CD4-positive, alpha-beta T cell (primary cell): ENCODE measurements at regions not wholly inside any gene's neighbourhood (a gene's known extent, or its start where the extent isn't known, plus 50 kb on each side); places are given as distances from the start of the nearest gene placed in this dataset.

Experiments
- ATAC-seq: fragments of 200-7000 bp; cut with Tn5 transposase; one replicate; pipeline ENCODE4 v1.10.0; 2022; ENCODE audit warnings: mild to moderate bottlenecking; ENCODE audit not compliant: poor library complexity
- CTCF ChIA-PET: fragments of 350-600 bp; sonication (Branson Sonifier 250); formaldehyde crosslinking; loops from one replicate; lab custom pipeline; 2021; ENCODE audit warnings: antibody characterized with exemption, inconsistent platforms; lab: Charles Lee
- POLR2A ChIA-PET: fragments of 350-600 bp; sonication (Branson Sonifier 250); formaldehyde crosslinking; loops from one replicate; lab custom pipeline; 2021; ENCODE audit warnings: antibody characterized with exemption, inconsistent platforms; lab: Charles Lee
- DNase-seq, 14 experiments: peaks; one replicate each; pipeline ENCODE4 v3.0.0-alpha.2; 2013 to 2020; ENCODE audit warnings: mixed read lengths in 2 of 14
- H3K27ac ChIP-seq, 2 donors: one replicate each; pipeline versions ENCODE4 v1.5.1 to v1.7.0; 2013; ENCODE audit warnings: low read length in 2 of 2, low read depth in 1 of 2, mild to moderate bottlenecking in 1 of 2
- H3K27me3 ChIP-seq, 2 experiments: 1 replicate in 1 of 2; 2 replicates in 1 of 2; pipeline versions ENCODE4 v1.6.1 to v1.7.0; 2013; ENCODE audit warnings: low read length in 2 of 2, control low read depth in 1 of 2, mild to moderate bottlenecking in 1 of 2, moderate library complexity in 1 of 2; ENCODE audit not compliant: insufficient read depth in 2 of 2, control insufficient read depth in 1 of 2
- H3K36me3 ChIP-seq: one replicate; pipeline ENCODE4 v1.6.1; 2013; ENCODE audit warnings: low read length, control low read depth; ENCODE audit not compliant: insufficient read depth
- H3K4me1 ChIP-seq: one replicate; pipeline ENCODE4 v1.6.1; 2013; ENCODE audit warnings: low read length, control low read depth; ENCODE audit not compliant: insufficient read depth
- H3K4me3 ChIP-seq: one replicate; pipeline ENCODE4 v1.5.1; 2013; ENCODE audit warnings: mild to moderate bottlenecking, low read length, moderate library complexity
- H3K9me3 ChIP-seq, 2 experiments: 1 replicate in 1 of 2; 2 replicates in 1 of 2; pipeline versions ENCODE4 v1.6.1 to v1.7.0; 2013; ENCODE audit warnings: low read length in 2 of 2, mild to moderate bottlenecking in 2 of 2, control low read depth in 1 of 2, moderate library complexity in 1 of 2; ENCODE audit not compliant: control insufficient read depth in 1 of 2, insufficient read depth in 1 of 2
- H3K27ac Mint-ChIP-seq: one replicate; pipeline ENCODE4 v1.8.0; 2020; ENCODE audit warnings: mixed read lengths
- H3K27me3 Mint-ChIP-seq: one replicate; pipeline ENCODE4 v1.8.0; 2021; ENCODE audit warnings: mixed read lengths
- H3K36me3 Mint-ChIP-seq: one replicate; pipeline ENCODE4 v1.8.0; 2021; ENCODE audit warnings: low read depth, mixed read lengths
- H3K4me1 Mint-ChIP-seq: one replicate; pipeline ENCODE4 v1.8.0; 2021; ENCODE audit warnings: low read depth, mixed read lengths
- H3K4me3 Mint-ChIP-seq: one replicate; pipeline ENCODE4 v1.8.0; 2020; ENCODE audit warnings: mild to moderate bottlenecking, mixed read lengths
- H3K9me3 Mint-ChIP-seq: one replicate; pipeline ENCODE4 v1.8.0; 2020; ENCODE audit warnings: mixed read lengths
- CTCF ChIP-seq: fragments of 200-600 bp; IDR thresholded peaks from one replicate; pipeline ENCODE4 v1.8.0; 2022; ENCODE audit warnings: antibody characterized with exemption, mild to moderate bottlenecking
- intact Hi-C, 2 experiments: fragments of 100-400 bp; cut with DNase I in 1 of 2; cut with micrococcal nuclease in 1 of 2; formaldehyde crosslinking; loops; one replicate each; pipeline versions ENCODE4 v1.15.1 to v1.9.0; 2023 to 2025; cut with DNase I, micrococcal nuclease

- TF ChIP-seq CTCF, result no peak
- Histone ChIP-seq H3K4me3 (no peak overlapping the region), H3K9me3 (no peaks in the 10 kb centered on the region), H3K27me3 (peaks cover 0 to 8% of the 10 kb centered on the region in 2 experiments), H3K27ac (no peak overlapping the region), H3K4me1 (no peaks in the 10 kb centered on the region), H3K36me3 (no peaks in the 10 kb centered on the region)
- Mint-ChIP-seq H3K36me3 (no peaks in the 10 kb centered on the region), H3K4me3 (no peak overlapping the region), H3K9me3 (no peaks in the 10 kb centered on the region), H3K4me1 (no peaks in the 10 kb centered on the region), H3K27me3 (peaks cover 4% of the 10 kb centered on the region), H3K27ac (no peak overlapping the region)
- ChIA-PET POLR2A (no interaction called here), CTCF (no interaction called here)
- no peak for DNase-seq
- ATAC-seq, result no peak
- intact Hi-C loops, result no loop called here
Observed at GRCh38 chr2:217096474-217097225, 236.8 kb upstream of the TNP1 start.

DNA sequence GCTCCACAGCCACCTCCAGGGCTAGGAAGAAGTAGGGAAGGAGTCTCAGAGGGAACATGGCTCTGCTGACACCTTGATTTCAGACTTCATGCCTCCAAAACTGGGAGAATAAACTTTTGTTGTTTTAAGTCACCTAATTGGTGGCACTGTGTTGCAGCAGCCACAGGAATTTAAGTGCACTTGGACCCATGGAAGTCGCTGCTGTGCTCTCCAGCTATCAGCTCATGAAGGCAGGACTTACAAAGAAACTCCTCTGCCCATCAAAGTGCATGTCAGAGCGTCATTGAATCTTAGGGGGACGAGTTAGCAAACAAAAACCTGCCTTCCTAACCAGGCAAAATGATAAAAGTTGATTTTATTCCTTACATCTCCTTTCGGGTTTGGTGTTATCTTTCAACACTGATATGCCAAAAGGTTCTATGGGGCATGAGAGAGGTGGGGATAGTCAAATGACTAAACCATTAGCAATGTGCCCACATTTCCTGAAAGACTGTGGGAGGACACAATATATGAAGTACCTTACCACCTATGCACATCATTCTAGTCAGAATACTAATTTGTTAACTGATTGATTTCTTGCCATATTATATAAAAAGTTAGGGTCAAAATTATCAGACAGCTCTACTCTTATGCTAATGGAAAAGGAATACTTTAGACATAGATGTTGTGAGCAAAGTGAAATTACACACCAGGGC, 235.8 kb upstream of the TNP1 start:
- POLR2A ChIA-PET, result no interaction called here
- Histone ChIP-seq H3K9me3 (no peaks in the 10 kb centered on the region), H3K27ac (no peak overlapping the region), H3K4me1 (no peaks in the 10 kb centered on the region), H3K36me3 (no peaks in the 10 kb centered on the region), H3K4me3 (no peak overlapping the region), H3K27me3 (peaks cover 0 to 8% of the 10 kb centered on the region in 2 experiments)
- H3K4me3 Mint-ChIP-seq, result no peak overlapping the region
- H3K27me3 Mint-ChIP-seq, result peaks cover 4% of the 10 kb centered on the region
- H3K27ac Mint-ChIP-seq, result no peak overlapping the region
- H3K9me3 Mint-ChIP-seq, result no peaks in the 10 kb centered on the region
- intact Hi-C loops, result no loop called here
- CTCF ChIA-PET, result no interaction called here
- DNase-seq (no peak), ATAC-seq (no peak)
- H3K36me3 Mint-ChIP-seq, result no peaks in the 10 kb centered on the region
- peaks cover 2% of the 10 kb centered on the region for H3K4me1 Mint-ChIP-seq
- TF ChIP-seq CTCF, result no peak

DNA sequence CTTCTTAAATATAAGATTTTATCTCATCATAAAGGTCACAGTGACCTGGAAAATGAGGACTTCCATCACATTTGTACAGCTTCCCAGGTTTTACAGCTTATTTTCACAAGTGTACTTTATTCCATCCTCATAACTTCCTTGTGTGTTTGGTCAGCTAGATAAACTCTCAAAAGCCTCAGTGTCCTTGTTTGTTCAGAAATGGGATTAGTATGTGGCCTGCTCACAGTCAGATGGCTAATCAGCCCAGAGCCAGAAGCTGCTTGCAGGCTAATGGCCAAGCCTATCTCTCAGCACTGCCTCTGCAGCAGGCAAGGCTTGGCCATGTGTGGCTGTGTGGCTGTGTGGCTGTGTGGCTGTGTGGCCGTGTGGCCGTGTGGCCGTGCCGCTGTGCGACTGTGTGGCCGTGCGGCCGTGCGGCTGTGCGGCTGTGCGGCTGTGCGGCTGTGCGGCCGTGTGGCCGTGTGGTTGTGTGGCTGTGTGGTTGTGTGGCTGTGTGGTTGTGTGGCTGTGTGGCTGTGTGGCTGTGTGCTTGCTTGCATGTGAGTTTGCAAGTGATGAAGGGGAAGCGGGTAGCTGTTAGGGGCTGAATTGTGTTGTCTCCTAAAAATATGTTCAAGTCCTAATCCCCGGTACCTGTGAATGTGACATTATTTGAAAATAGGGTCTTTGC, 233.0 kb upstream of the TNP1 start:
- Histone ChIP-seq H3K27ac (no peak overlapping the region), H3K36me3 (no peaks in the 10 kb centered on the region), H3K4me3 (no peak overlapping the region), H3K4me1 (no peaks in the 10 kb centered on the region), H3K27me3 (peaks cover 0 to 3% of the 10 kb centered on the region in 2 experiments), H3K9me3 (no peaks in the 10 kb centered on the region)
- CTCF ChIA-PET, result no interaction called here
- H3K36me3 Mint-ChIP-seq, result no peaks in the 10 kb centered on the region
- POLR2A ChIA-PET, result no interaction called here
- TF ChIP-seq CTCF, result no peak
- no peaks in the 10 kb centered on the region for H3K9me3 Mint-ChIP-seq
- DNase-seq, result no peak
- ATAC-seq, result no peak
- no peak overlapping the region for H3K4me3 Mint-ChIP-seq
- no peak overlapping the region for H3K27ac Mint-ChIP-seq
- peaks cover 4% of the 10 kb centered on the region for H3K27me3 Mint-ChIP-seq
- H3K4me1 Mint-ChIP-seq, result peaks cover 13% of the 10 kb centered on the region
- intact Hi-C loops, result no loop called here
